ENCODE measurements at regions not wholly inside any gene's neighbourhood (a gene's known extent, or its start where the extent isn't known, plus 50 kb on each side); places are given as distances from the start of the nearest gene placed in this dataset.

DNA sequence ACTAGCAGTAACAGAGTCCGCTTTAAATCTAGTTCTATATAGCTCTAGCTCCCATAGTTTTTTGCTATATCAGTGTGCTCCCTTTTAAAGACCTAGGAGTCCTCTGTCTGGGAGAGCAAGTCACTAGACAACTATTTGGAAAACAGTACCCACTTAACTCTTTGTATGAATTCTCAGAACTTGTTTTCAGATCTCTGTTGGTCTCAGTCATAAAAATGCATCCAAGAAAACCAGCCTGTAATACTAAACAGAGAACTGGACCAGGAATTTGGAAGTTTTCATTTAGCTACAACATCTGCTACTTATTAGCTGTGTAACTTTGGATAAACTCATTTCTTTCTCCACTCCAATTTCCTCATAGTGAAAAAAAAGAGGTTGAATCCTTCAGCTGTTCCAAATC is 56.9 kb upstream of the C3orf49 start:
- TF ChIP-seq ZNF274 (IDR thresholded peaks at IDR 0.05; ENCODE audit: low read depth, low read length) (no peak), YY1 (IDR thresholded peaks at IDR 0.05; ENCODE audit: insufficient read depth, insufficient read length) (no peak), SUZ12 (IDR thresholded peaks at IDR 0.05; ENCODE audit: extremely low read depth, insufficient read depth, insufficient read length) (no peak)
- Histone ChIP-seq H3K27me3 (ENCODE audit: insufficient read depth, insufficient read length) (no peaks in the 10 kb centered on the region), H3K9me3 (ENCODE audit: insufficient read depth, low read length) (no peaks in the 10 kb centered on the region), H3K4me1 (ENCODE audit: insufficient read depth, insufficient read length) (no peaks in the 10 kb centered on the region), H3K36me3 (ENCODE audit: insufficient read depth, insufficient read length, low read length) (no peaks in the 10 kb centered on the region), H3K4me3 (ENCODE audit: insufficient read length, low read depth) (no peak overlapping the region), H3K9ac (ENCODE audit: insufficient read length, low read depth) (no peak overlapping the region)
- no peak for DNase-seq (ENCODE audit: low read depth, low spot score)

DNA sequence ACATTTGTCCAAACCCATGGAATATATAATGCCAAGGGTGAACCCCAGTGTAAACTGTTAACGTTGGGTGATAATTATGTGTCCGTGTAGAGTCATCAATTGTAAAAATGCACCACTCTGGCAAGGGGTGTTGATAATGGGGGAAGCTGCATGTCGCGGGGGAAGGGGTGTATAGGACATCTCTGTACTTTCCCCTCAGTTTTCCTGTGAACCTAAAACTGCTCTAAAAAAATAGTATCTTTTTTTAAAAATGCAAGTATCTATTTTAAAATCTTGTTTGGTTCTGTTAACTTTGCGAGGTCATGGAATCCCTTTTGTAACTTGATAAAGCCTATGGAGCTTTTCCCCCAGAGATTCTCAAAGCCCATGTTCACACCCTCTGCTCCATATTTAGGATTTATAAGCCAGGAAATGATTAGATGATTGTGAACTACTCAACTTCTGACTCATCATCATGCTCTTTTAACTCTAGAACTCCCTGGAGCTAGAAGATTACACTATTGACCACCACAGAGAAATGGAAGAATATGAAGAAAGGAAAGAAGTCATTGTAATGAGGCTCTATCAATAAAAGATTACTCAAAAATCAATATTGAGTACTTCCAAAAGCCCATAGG is 56.1 kb upstream of the C3orf49 start:
- DNase-seq (ENCODE audit: low read depth, low spot score): no peak
- H3K4me1 ChIP-seq (ENCODE audit: insufficient read depth, insufficient read length): no peaks in the 10 kb centered on the region
- H3K9ac ChIP-seq (ENCODE audit: insufficient read length, low read depth): no peak overlapping the region
- H3K27me3 ChIP-seq (ENCODE audit: insufficient read depth, insufficient read length): no peaks in the 10 kb centered on the region
- TF ChIP-seq YY1 (IDR thresholded peaks at IDR 0.05; ENCODE audit: insufficient read depth, insufficient read length): no peak
- no peak for TF ChIP-seq ZNF274 (IDR thresholded peaks at IDR 0.05; ENCODE audit: low read depth, low read length)
- TF ChIP-seq SUZ12 (IDR thresholded peaks at IDR 0.05; ENCODE audit: extremely low read depth, insufficient read depth, insufficient read length): no peak
- H3K36me3 ChIP-seq (ENCODE audit: insufficient read depth, insufficient read length, low read length): no peaks in the 10 kb centered on the region
- H3K9me3 ChIP-seq (ENCODE audit: insufficient read depth, low read length): no peaks in the 10 kb centered on the region
- no peak overlapping the region for H3K4me3 ChIP-seq (ENCODE audit: insufficient read length, low read depth)

DNA sequence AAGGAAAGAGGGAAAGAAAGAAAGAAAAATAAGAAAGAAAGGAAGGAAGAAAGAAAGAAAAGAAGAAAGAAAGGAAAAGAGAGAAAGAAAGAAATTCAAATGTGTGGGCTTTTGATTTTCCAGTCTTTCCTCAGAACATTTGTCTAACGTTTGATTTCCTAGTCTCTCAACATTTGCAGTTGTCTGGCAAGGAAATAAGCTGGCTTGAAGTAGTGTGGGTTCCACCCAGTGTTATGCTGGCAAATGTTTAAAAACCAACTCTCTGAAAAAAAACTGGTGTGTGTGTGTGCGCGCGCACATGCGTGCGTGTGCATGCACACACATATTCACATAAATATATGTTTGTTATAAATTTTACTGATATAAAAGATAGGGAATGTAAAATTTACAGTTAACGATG is 54.6 kb upstream of the C3orf49 start:
- Histone ChIP-seq H3K4me1 (ENCODE audit: insufficient read depth, insufficient read length) (no peaks in the 10 kb centered on the region), H3K36me3 (ENCODE audit: insufficient read depth, insufficient read length, low read length) (no peaks in the 10 kb centered on the region), H3K9me3 (ENCODE audit: insufficient read depth, low read length) (no peaks in the 10 kb centered on the region), H3K9ac (ENCODE audit: insufficient read length, low read depth) (no peak overlapping the region), H3K27me3 (ENCODE audit: insufficient read depth, insufficient read length) (no peaks in the 10 kb centered on the region), H3K4me3 (ENCODE audit: insufficient read length, low read depth) (no peak overlapping the region)
- no peak for DNase-seq (ENCODE audit: low read depth, low spot score)
- TF ChIP-seq ZNF274 (IDR thresholded peaks at IDR 0.05; ENCODE audit: low read depth, low read length) (no peak), SUZ12 (IDR thresholded peaks at IDR 0.05; ENCODE audit: extremely low read depth, insufficient read depth, insufficient read length) (no peak), YY1 (IDR thresholded peaks at IDR 0.05; ENCODE audit: insufficient read depth, insufficient read length) (no peak)

GRCh38 chr3:63766261-63766660 is 52.8 kb upstream of the C3orf49 start:
- Histone ChIP-seq H3K4me3 (ENCODE audit: insufficient read length, low read depth) (no peak overlapping the region), H3K4me1 (ENCODE audit: insufficient read depth, insufficient read length) (no peaks in the 10 kb centered on the region), H3K9ac (ENCODE audit: insufficient read length, low read depth) (no peak overlapping the region), H3K36me3 (ENCODE audit: insufficient read depth, insufficient read length, low read length) (no peaks in the 10 kb centered on the region), H3K27me3 (ENCODE audit: insufficient read depth, insufficient read length) (no peaks in the 10 kb centered on the region), H3K9me3 (ENCODE audit: insufficient read depth, low read length) (no peaks in the 10 kb centered on the region)
- no peak for DNase-seq (ENCODE audit: low read depth, low spot score)
- TF ChIP-seq SUZ12 (IDR thresholded peaks at IDR 0.05; ENCODE audit: extremely low read depth, insufficient read depth, insufficient read length) (no peak), ZNF274 (IDR thresholded peaks at IDR 0.05; ENCODE audit: low read depth, low read length) (no peak), YY1 (IDR thresholded peaks at IDR 0.05; ENCODE audit: insufficient read depth, insufficient read length) (no peak)

DNA sequence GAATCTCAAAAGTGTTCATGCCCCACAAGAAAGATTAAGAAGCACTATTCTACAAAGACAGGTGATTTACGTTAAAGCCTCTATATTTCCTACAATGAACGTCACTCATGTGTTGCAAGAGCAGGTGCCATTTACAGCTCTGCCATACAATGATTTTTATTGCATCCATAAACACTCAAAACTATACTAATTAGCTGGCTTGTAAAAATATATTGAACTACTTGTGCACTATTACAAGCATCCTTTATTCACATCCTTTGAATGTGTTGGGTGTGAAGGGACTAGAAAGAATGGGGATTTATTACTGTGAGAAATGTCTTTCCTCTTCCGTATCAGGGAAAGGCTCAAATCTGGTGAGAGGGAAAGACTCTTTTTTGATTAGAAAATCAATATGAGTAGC is 50.7 kb upstream of the C3orf49 start:
- Histone ChIP-seq H3K9ac (ENCODE audit: insufficient read length, low read depth) (no peak overlapping the region), H3K4me1 (ENCODE audit: insufficient read depth, insufficient read length) (no peaks in the 10 kb centered on the region), H3K9me3 (ENCODE audit: insufficient read depth, low read length) (no peaks in the 10 kb centered on the region), H3K27me3 (ENCODE audit: insufficient read depth, insufficient read length) (no peaks in the 10 kb centered on the region), H3K4me3 (ENCODE audit: insufficient read length, low read depth) (no peak overlapping the region), H3K36me3 (ENCODE audit: insufficient read depth, insufficient read length, low read length) (no peaks in the 10 kb centered on the region)
- TF ChIP-seq ZNF274 (IDR thresholded peaks at IDR 0.05; ENCODE audit: low read depth, low read length): no peak
- no peak for TF ChIP-seq SUZ12 (IDR thresholded peaks at IDR 0.05; ENCODE audit: extremely low read depth, insufficient read depth, insufficient read length)
- no peak for TF ChIP-seq YY1 (IDR thresholded peaks at IDR 0.05; ENCODE audit: insufficient read depth, insufficient read length)
- no peak for DNase-seq (ENCODE audit: low read depth, low spot score)

GRCh38 chr3:63768888-63769287 is 50.2 kb upstream of the C3orf49 start:
- no peaks in the 10 kb centered on the region for H3K9me3 ChIP-seq (ENCODE audit: insufficient read depth, low read length)

More at GRCh38 chr3:63768888-63769287, 50.2 kb upstream of the C3orf49 start:
- H3K4me1 ChIP-seq (ENCODE audit: insufficient read depth, insufficient read length): no peaks in the 10 kb centered on the region
- no peak overlapping the region for H3K4me3 ChIP-seq (ENCODE audit: insufficient read length, low read depth)
- no peak overlapping the region for H3K9ac ChIP-seq (ENCODE audit: insufficient read length, low read depth)
- TF ChIP-seq YY1 (IDR thresholded peaks at IDR 0.05; ENCODE audit: insufficient read depth, insufficient read length) (no peak), ZNF274 (IDR thresholded peaks at IDR 0.05; ENCODE audit: low read depth, low read length) (no peak), SUZ12 (IDR thresholded peaks at IDR 0.05; ENCODE audit: extremely low read depth, insufficient read depth, insufficient read length) (no peak)
- no peak for DNase-seq (ENCODE audit: low read depth, low spot score)
- no peaks in the 10 kb centered on the region for H3K27me3 ChIP-seq (ENCODE audit: insufficient read depth, insufficient read length)
- no peaks in the 10 kb centered on the region for H3K36me3 ChIP-seq (ENCODE audit: insufficient read depth, insufficient read length, low read length)
